GM12892 (cell line): ENCODE measurements at regions not wholly inside any gene's neighbourhood (a gene's known extent, or its start where the extent isn't known, plus 50 kb on each side); places are given as distances from the start of the nearest gene placed in this dataset.

Source experiments
- POLR2A ChIP-seq: IDR thresholded peaks from 2 replicates; pipeline ENCODE4 v1.6.1; 2011; ENCODE audit warnings: low read depth, low read length, control low read depth
- POLR2AphosphoS5 ChIP-seq: IDR thresholded peaks from 2 replicates; pipeline ENCODE4 v1.6.1; 2011; ENCODE audit warnings: low read depth, low read length, control low read depth
- TAF1 ChIP-seq: IDR thresholded peaks from 2 replicates; pipeline ENCODE4 v1.6.1; 2011; ENCODE audit warnings: low read depth, mild to moderate bottlenecking, control low read depth, low read length, borderline replicate concordance

DNA sequence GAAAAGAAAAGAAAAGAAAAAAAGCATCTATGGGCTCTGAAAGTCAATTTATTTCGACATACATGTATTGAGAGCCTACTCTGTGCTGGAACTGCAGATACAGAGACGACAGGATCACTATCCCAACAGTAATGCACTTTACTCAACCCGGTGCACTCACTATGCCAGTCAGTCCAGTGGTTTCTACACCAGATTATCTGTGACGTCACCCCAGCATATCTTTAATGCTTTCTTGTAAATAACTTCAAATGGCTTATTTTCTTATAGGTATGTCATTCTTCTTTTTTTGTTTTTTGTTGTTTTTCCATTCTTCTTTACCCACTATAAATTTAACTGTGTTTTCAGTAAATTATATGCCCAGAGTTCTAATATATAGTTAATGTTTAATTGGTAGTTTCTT, 800.0 kb upstream of the FANCL start:
- no peak for TF ChIP-seq POLR2A
- no peak for TF ChIP-seq TAF1
- TF ChIP-seq POLR2AphosphoS5, result no peak
